Fibroblast of lung (primary cell): ENCODE measurements at regions not wholly inside any gene's neighbourhood (a gene's known extent, or its start where the extent isn't known, plus 50 kb on each side); places are given as distances from the start of the nearest gene placed in this dataset.

Source experiments
- DNase-seq, 2 donors: peaks; one replicate each; pipeline versions ENCODE4 v3.0.0 to v3.0.0-alpha.2; 2010; ENCODE audit warnings: low read depth in 2 of 2
- H2AFZ ChIP-seq: 2 replicates; pipeline ENCODE4 v1.5.1; 2012; ENCODE audit warnings: low read length, control low read depth, inconsistent platforms
- H3K27ac ChIP-seq: 2 replicates; pipeline ENCODE4 v1.5.1; 2011; ENCODE audit warnings: low read length, control low read depth; ENCODE audit not compliant: insufficient read depth
- H3K27me3 ChIP-seq: 2 replicates; pipeline ENCODE4 v1.5.1; 2011; ENCODE audit warnings: mild to moderate bottlenecking, low read length; ENCODE audit not compliant: control insufficient read depth, insufficient read depth
- H3K36me3 ChIP-seq: 2 replicates; pipeline ENCODE4 v1.5.1; 2011; ENCODE audit warnings: low read length; ENCODE audit not compliant: control insufficient read depth, insufficient read depth
- H3K4me1 ChIP-seq: 2 replicates; pipeline ENCODE4 v1.5.1; 2011; ENCODE audit warnings: low read length; ENCODE audit not compliant: control insufficient read depth, insufficient read depth; ENCODE audit errors: extremely low read depth
- H3K4me2 ChIP-seq: 2 replicates; pipeline ENCODE4 v1.5.1; 2011; ENCODE audit warnings: low read length, control low read depth; ENCODE audit not compliant: insufficient read depth; ENCODE audit errors: extremely low read depth
- H3K4me3 ChIP-seq, 4 experiments: fragments of 200-600 bp in 1 of 4; sonication (generic) in 1 of 4; replicated peaks in 1 of 4; 2 replicates each; pipeline ENCODE4 v1.5.1; 2011 to 2016; ENCODE audit warnings: low read length in 4 of 4, low read depth in 3 of 4, mild to moderate bottlenecking in 3 of 4, control low read depth in 2 of 4, inconsistent platforms in 1 of 4, mixed read lengths in 1 of 4; ENCODE audit not compliant: insufficient read depth in 1 of 4; ENCODE audit errors: control extremely low read depth in 1 of 4
- H3K79me2 ChIP-seq: 2 replicates; pipeline ENCODE4 v1.5.1; 2012; ENCODE audit warnings: mild to moderate bottlenecking, low read length, inconsistent platforms; ENCODE audit not compliant: control insufficient read depth, insufficient read depth
- H3K9ac ChIP-seq: 2 replicates; pipeline ENCODE4 v1.5.1; 2011; ENCODE audit warnings: mild to moderate bottlenecking, low read length, control low read depth; ENCODE audit not compliant: insufficient read depth
- H3K9me3 ChIP-seq: 2 replicates; pipeline ENCODE4 v1.5.1; 2012; ENCODE audit warnings: low read depth, low read length; ENCODE audit not compliant: control insufficient read depth, insufficient read depth
- H4K20me1 ChIP-seq: 2 replicates; pipeline ENCODE4 v1.5.1; 2011; ENCODE audit warnings: low read length; ENCODE audit not compliant: control insufficient read depth, insufficient read depth; ENCODE audit errors: extremely low read depth
- EZH2 ChIP-seq: IDR thresholded peaks from 2 replicates; pipeline ENCODE4 v1.5.1; 2012; ENCODE audit warnings: low read length, control low read depth, mild to moderate bottlenecking; ENCODE audit errors: missing control alignments
- TF ChIP-seq, protein P1 (sequence below), 2 donors: IDR thresholded peaks in 1 of 2; conservative IDR thresholded peaks in 1 of 2; 1 replicate in 1 of 2; 2 replicates in 1 of 2; pipeline ENCODE4 v1.5.1; 2011 to 2012; ENCODE audit warnings: low read length in 2 of 2, control low read depth in 1 of 2, inconsistent platforms in 1 of 2, low read depth in 1 of 2, mild to moderate bottlenecking in 1 of 2

DNA sequence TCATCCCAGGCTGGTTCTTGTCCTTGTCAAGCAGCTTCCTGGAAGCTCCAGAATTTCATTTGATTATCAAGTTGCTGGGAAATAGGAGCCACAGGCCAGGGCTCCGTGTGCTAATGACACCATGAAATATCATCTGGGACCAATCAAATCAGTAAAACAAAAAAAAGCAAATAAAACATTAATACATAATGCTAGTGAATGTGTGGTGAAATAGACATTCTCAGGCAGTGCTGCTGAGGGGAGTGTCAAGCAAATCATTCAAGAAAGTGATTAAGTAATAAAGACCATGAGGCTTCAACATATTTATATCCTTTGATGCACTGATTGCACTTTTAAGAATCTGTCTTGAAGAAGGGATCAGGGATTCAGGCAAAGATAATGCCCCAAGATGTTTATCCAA, 213.7 kb downstream of the MATN1 start:
- no peak overlapping the region for H3K4me3 ChIP-seq
- no peak for DNase-seq
- H3K36me3 ChIP-seq, result no peaks in the 10 kb centered on the region
- no peaks in the 10 kb centered on the region for H3K9me3 ChIP-seq
- H3K27me3 ChIP-seq, result no peaks in the 10 kb centered on the region
- no peak overlapping the region for H3K4me2 ChIP-seq
- no peak for TF ChIP-seq EZH2
- TF ChIP-seq, protein P1, sequence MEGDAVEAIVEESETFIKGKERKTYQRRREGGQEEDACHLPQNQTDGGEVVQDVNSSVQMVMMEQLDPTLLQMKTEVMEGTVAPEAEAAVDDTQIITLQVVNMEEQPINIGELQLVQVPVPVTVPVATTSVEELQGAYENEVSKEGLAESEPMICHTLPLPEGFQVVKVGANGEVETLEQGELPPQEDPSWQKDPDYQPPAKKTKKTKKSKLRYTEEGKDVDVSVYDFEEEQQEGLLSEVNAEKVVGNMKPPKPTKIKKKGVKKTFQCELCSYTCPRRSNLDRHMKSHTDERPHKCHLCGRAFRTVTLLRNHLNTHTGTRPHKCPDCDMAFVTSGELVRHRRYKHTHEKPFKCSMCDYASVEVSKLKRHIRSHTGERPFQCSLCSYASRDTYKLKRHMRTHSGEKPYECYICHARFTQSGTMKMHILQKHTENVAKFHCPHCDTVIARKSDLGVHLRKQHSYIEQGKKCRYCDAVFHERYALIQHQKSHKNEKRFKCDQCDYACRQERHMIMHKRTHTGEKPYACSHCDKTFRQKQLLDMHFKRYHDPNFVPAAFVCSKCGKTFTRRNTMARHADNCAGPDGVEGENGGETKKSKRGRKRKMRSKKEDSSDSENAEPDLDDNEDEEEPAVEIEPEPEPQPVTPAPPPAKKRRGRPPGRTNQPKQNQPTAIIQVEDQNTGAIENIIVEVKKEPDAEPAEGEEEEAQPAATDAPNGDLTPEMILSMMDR (conservative IDR thresholded peaks at IDR 0.05 in 1 of 2, IDR thresholded peaks at IDR 0.05 in 1 of 2; ENCODE audit: low read depth in 1 of 2, low read length in 2 of 2), result no peak
- no peaks in the 10 kb centered on the region for H3K4me1 ChIP-seq
- H4K20me1 ChIP-seq, result no peaks in the 10 kb centered on the region
- H3K27ac ChIP-seq, result no peak overlapping the region
- H2AFZ ChIP-seq, result no peak overlapping the region
- H3K9ac ChIP-seq, result no peak overlapping the region
- H3K79me2 ChIP-seq, result no peaks in the 10 kb centered on the region

DNA sequence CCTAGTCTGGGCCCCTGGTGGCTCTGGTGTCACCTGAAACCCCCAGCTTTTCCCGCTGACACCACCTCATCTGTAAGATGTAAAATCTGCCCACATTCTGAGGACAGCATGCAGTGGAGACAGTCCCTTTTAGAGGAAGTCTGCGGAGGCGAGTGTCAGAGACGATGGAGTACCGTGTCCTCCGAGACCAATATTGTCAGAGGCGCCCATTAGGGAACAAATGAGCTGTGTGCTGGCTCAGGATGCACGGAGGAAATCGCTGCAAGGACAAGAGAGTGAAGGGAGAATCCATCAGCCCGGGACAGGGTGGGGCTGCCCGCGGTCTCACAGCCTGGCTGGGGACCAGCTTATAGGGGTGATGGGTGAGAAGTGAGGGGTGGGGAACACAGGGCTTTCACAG, 214.8 kb downstream of the MATN1 start:
- Histone ChIP-seq H3K27ac (no peak overlapping the region), H3K4me3 (no peak overlapping the region), H3K9me3 (no peaks in the 10 kb centered on the region), H3K9ac (no peak overlapping the region), H3K36me3 (no peaks in the 10 kb centered on the region), H2AFZ (no peak overlapping the region), H3K4me2 (no peak overlapping the region), H3K4me1 (no peaks in the 10 kb centered on the region), H3K79me2 (no peaks in the 10 kb centered on the region), H4K20me1 (no peaks in the 10 kb centered on the region), H3K27me3 (no peaks in the 10 kb centered on the region)
- TF ChIP-seq, protein P1 (conservative IDR thresholded peaks at IDR 0.05 in 1 of 2, IDR thresholded peaks at IDR 0.05 in 1 of 2; ENCODE audit: low read depth in 1 of 2, low read length in 2 of 2), result no peak
- TF ChIP-seq EZH2, result no peak
- no peak for DNase-seq

DNA sequence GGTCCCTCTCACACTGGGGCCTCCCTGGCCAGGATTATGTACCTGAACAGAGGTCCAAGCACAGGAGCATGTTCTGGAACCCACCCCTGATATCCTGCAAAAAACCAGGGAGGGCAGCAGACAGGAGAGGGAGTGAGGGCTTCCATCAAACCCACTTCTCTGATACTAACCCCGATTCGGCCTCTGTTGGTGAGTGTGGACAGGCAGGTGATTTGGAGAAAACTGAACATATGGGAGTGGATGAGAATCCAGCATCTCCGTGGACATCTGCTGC, 215.3 kb downstream of the MATN1 start:
- Histone ChIP-seq H3K9me3 (no peaks in the 10 kb centered on the region), H3K4me3 (no peak overlapping the region), H3K79me2 (no peaks in the 10 kb centered on the region), H3K36me3 (no peaks in the 10 kb centered on the region), H3K4me1 (no peaks in the 10 kb centered on the region), H4K20me1 (no peaks in the 10 kb centered on the region), H3K4me2 (no peak overlapping the region), H3K27ac (no peak overlapping the region), H2AFZ (no peak overlapping the region), H3K27me3 (no peaks in the 10 kb centered on the region), H3K9ac (no peak overlapping the region)
- TF ChIP-seq EZH2, result no peak
- TF ChIP-seq, protein P1 (conservative IDR thresholded peaks at IDR 0.05 in 1 of 2, IDR thresholded peaks at IDR 0.05 in 1 of 2; ENCODE audit: low read depth in 1 of 2, low read length in 2 of 2), result no peak
- no peak for DNase-seq
